Thyroid gland (tissue), 4 donors: ENCODE measurements at regions not wholly inside any gene's neighbourhood (a gene's known extent, or its start where the extent isn't known, plus 50 kb on each side); places are given as distances from the start of the nearest gene placed in this dataset.
A peak's percentile ranks its signal among the peaks of the same experiment; 100 is the strongest.
"Not testable (repeated sequence)": the region's sequence is repeated elsewhere in the genome, so short reads cannot be mapped to it uniquely, and the experiment has no call there.

ENCODE experiments used
- DNase-seq, 2 donors: peaks; one replicate each; pipeline ENCODE4 v3.0.0-alpha.2; 2019
- H3K27ac ChIP-seq, 3 donors: fragments of 200-600 bp; sonication (generic); 1 replicate in 2 of 3; 2 replicates in 1 of 3; pipeline ENCODE4 v1.5.1; 2016 to 2019; ENCODE audit warnings: mild to moderate bottlenecking in 1 of 3, moderate library complexity in 1 of 3
- H3K27me3 ChIP-seq: fragments of 200-600 bp; sonication (generic); one replicate; pipeline ENCODE4 v1.5.1; 2019
- H3K36me3 ChIP-seq, 2 donors: fragments of 200-600 bp; sonication (generic); one replicate each; pipeline ENCODE4 v1.5.1; 2016 to 2019
- H3K4me1 ChIP-seq, 2 donors: fragments of 200-600 bp; sonication (generic); one replicate each; pipeline ENCODE4 v1.5.1; 2017 to 2019
- H3K4me3 ChIP-seq, 3 donors: fragments of 200-600 bp; sonication (generic); replicated peaks in 1 of 3; 1 replicate in 2 of 3; 2 replicates in 1 of 3; pipeline ENCODE4 v1.5.1; 2016; ENCODE audit warnings: mild to moderate bottlenecking in 1 of 3
- H3K9me3 ChIP-seq: fragments of 200-600 bp; sonication (generic); one replicate; pipeline ENCODE4 v1.5.1; 2017
- CTCF ChIP-seq, 6 experiments: fragments of 200-600 bp in 3 of 6; fragments of 450-650 bp in 3 of 6; sonication (generic) in 3 of 6; IDR thresholded peaks; one replicate each; pipeline ENCODE4 v1.5.1; 2016 to 2019; ENCODE audit warnings: antibody characterized with exemption in 6 of 6, mild to moderate bottlenecking in 2 of 6, inconsistent platforms in 1 of 6, moderate library complexity in 1 of 6
- POLR2A ChIP-seq, 2 donors: fragments of 450-650 bp; IDR thresholded peaks; one replicate each; pipeline ENCODE4 v1.6.1; 2017; ENCODE audit warnings: antibody characterized with exemption in 2 of 2, mild to moderate bottlenecking in 2 of 2, moderate library complexity in 1 of 2
- WGBS, 2 donors: methylation state at CpG; one replicate each; pipeline ENCODE4 v1.1.5; 2017; 5-methylcytosine and 5-hydroxymethylcytosine counted together
- intact Hi-C: fragments of 100-400 bp; cut with DNase I; formaldehyde crosslinking; loops from one replicate; pipeline ENCODE4 v1.15.1; 2023

DNA sequence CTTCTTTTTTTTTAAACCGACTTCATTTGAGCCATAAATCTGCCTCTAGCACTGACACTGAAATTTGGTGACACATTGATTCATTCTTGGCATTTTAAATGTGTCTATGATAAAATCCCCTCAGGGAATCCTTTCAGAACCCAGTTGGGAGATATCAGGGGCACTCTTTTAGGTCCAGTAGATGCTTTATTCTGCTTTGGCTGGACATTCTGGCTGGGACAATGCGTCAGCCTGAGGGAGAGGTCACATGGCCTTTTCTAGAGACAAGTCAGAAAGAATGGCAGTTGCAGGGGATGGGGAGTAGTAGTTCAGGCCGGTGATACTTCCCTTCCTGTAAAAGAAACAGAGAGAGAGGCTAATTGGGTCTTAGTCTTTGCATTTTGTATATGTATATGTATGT is 63.1 kb downstream of the TRIM43 start:
- DNase-seq, H3K9me3 ChIP-seq, H3K27ac ChIP-seq, H3K36me3 ChIP-seq, intact Hi-C loops, H3K27me3 ChIP-seq, H3K4me1 ChIP-seq, H3K4me3 ChIP-seq: not testable (repeated sequence)
- no CpG with 5 or more reads among the region's 3 CpGs for WGBS, 2 donors

DNA sequence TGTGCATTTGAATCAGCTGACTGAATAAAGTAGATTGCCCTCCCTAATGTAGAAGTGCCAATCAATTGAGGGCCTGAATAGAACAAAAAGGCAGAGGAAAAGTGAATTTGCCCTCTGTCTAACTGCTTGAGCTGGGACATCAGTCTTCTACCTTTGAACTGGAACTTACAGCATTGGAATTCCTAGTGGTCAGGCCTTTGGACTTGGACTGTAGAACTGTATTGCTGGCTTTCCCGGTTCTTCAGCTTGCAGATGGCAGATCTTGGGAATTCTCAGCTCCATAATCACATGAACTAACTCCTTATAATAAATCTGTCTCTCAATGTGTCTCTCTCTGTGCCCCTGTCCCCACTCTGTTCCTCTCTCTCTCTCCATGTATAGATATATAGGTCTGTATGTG is 64.8 kb downstream of the TRIM43 start:
- H3K9me3 ChIP-seq, H3K4me3 ChIP-seq, H3K36me3 ChIP-seq, DNase-seq, H3K4me1 ChIP-seq, intact Hi-C loops, H3K27me3 ChIP-seq, H3K27ac ChIP-seq: not testable (repeated sequence)
- WGBS, 2 donors: 91 to 100% methylated on average over 1 of the region's 1 CpG

- H3K4me1 ChIP-seq, intact Hi-C loops, H3K4me3 ChIP-seq, H3K27ac ChIP-seq, H3K27me3 ChIP-seq, H3K36me3 ChIP-seq, DNase-seq, H3K9me3 ChIP-seq: not testable (repeated sequence)
- 94% methylated on average over 3 of the region's 3 CpGs for WGBS, 2 donors
These were observed 66.1 kb downstream of the TRIM43 start for GRCh38 chr2:95657937-95658336.

DNA sequence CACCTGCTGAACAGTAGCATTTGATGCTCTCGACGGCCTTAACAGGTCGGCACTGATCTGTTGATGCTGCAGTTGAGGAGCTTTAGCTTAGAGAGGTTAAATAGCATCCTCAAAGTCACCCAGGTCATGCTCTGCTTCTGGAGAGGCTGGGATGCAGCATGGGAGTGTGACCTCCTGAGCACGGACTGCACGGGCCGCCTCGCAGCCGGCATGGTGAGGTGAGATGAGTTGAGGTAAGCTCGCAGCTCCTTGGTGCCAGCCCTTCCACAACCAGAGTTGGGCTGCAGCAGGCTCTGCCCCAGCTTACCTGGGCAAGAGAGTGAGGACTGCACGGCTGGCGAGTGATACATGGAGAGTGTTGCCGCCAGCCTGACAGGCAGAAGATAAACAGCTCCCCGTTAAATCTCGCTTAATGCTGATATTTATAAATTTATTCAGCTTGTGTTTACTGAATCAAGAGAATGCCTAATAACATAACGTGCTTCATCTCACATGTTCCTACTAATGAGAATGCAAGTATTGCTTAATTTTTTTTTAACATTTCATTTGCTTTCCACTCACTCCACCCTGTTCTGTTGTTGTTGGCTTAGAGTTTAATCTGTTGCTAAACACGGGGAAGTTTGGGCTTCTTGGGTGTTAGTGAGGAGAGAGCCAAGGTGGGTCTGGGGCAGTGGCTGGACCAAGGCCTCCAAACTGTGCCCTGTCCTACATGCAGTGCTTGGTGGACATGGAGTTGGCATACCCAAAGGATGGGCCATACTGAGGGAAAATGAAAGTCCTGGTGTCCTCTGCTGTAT is 69.2 kb downstream of the TRIM43 start:
- H3K36me3 ChIP-seq, H3K4me3 ChIP-seq, H3K27me3 ChIP-seq, intact Hi-C loops, H3K27ac ChIP-seq, H3K9me3 ChIP-seq, DNase-seq, H3K4me1 ChIP-seq: not testable (repeated sequence)
- WGBS, 2 donors: 87 to 91% methylated on average over 12 of the region's 16 CpGs

GRCh38 chr2:95663471-95664441 is 72.0 kb downstream of the TRIM43 start:
- H3K9me3 ChIP-seq, H3K27me3 ChIP-seq, H3K4me3 ChIP-seq, H3K4me1 ChIP-seq, H3K27ac ChIP-seq, DNase-seq, intact Hi-C loops, H3K36me3 ChIP-seq: not testable (repeated sequence)
- 64 to 67% methylated on average over 25 to 26 of the region's 27 CpGs for WGBS, 2 donors

GRCh38 chr2:95666636-95667035 is 74.8 kb downstream of the TRIM43 start:
- DNase-seq, H3K27me3 ChIP-seq, H3K36me3 ChIP-seq, H3K27ac ChIP-seq, H3K9me3 ChIP-seq, intact Hi-C loops, H3K4me3 ChIP-seq: not testable (repeated sequence)
- 66 to 89% methylated on average over 2 of the region's 2 CpGs for WGBS, 2 donors
- H3K4me1 ChIP-seq: peaks cover 0 to 21% of the 10 kb centered on the region in 2 donors

- H3K27ac ChIP-seq: peak overlapping the region in 1 of 3 donors; percentile 6
- H3K4me3 ChIP-seq: no peak overlapping the region
- no peaks in the 10 kb centered on the region for H3K36me3 ChIP-seq
- H3K27me3 ChIP-seq: no peaks in the 10 kb centered on the region
- intact Hi-C loops: no loop called here
- no peaks in the 10 kb centered on the region for H3K9me3 ChIP-seq
- TF ChIP-seq CTCF (IDR thresholded peaks at IDR 0.05): no peak
- TF ChIP-seq POLR2A (IDR thresholded peaks at IDR 0.05): no peak
- peaks cover 0 to 26% of the 10 kb centered on the region in 2 donors for H3K4me1 ChIP-seq
- DNase-seq: peak; percentile 55 to 62
These were observed 75.7 kb downstream of the TRIM43 start for GRCh38 chr2:95667480-95667879.

DNA sequence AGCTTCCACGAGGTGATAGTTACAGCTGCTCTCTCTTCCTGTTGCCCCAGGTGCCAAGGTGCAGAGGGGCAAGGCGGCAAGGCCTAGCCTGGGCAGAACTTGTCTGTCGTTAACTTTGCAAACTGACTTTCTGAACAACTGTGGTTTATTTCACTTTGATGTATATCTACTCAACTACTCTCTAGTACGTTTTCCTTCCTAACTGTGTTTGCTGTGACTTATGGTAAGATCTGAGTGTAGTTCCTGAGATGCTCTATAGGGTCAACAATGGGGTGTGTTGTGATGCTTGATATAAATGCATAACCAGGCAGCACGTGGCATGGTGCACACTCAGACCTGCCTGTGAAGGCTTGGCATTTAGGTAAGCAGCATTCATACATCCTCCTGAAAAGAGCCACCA is 77.1 kb downstream of the TRIM43 start:
- H3K4me3 ChIP-seq, intact Hi-C loops, H3K9me3 ChIP-seq, H3K27ac ChIP-seq, H3K27me3 ChIP-seq, DNase-seq, H3K36me3 ChIP-seq: not testable (repeated sequence)
- 74 to 90% methylated on average over 5 of the region's 5 CpGs for WGBS, 2 donors
- H3K4me1 ChIP-seq: peaks cover 0 to 29% of the 10 kb centered on the region in 2 donors
